ENCODE measurements at regions not wholly inside any gene's neighbourhood (a gene's known extent, or its start where the extent isn't known, plus 50 kb on each side); places are given as distances from the start of the nearest gene placed in this dataset.

DNA sequence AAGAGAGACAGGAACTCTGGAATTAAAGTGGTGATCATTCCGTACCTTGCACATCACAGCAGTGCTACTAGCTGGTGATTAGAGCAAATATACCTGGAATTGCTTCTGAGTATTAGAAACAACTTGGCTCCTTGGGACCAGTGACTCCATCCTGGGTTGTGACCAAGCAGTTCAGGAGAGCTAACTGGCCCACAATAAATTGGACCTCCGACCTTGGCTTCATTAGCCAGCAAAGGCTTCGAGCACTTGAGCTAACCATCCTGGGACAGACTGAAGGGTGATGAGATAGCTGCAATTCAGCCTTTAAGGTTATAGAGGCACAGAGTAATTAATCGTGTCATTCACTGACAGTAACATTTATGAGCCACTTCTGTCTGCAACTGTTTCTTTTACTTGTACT, 287.8 kb downstream of the INHBA start:
- Mint-ChIP-seq H3K27me3 (ENCODE audit: low read depth in 2 of 2) (no peaks in the 10 kb centered on the region), H3K9me3 (peaks cover 0 to 8% of the 10 kb centered on the region in 2 donors), H3K27ac (no peak overlapping the region), H3K36me3 (no peaks in the 10 kb centered on the region), H3K4me1 (no peaks in the 10 kb centered on the region), H3K4me3 (no peak overlapping the region)
- 91% methylated on average over 4 of the region's 4 CpGs for WGBS (ENCODE audit: insufficient coverage)
- H3K4me3 ChIP-seq (ENCODE audit: low read length), result no peak overlapping the region
- no peaks in the 10 kb centered on the region for H3K27me3 ChIP-seq (ENCODE audit: control insufficient read depth, insufficient read depth, low read length)
- H3K36me3 ChIP-seq (ENCODE audit: control insufficient read depth, insufficient read depth, low read length), result no peaks in the 10 kb centered on the region
- ATAC-seq (no peak), DNase-seq (no peak)
- H3K4me1 ChIP-seq (ENCODE audit: control insufficient read depth, insufficient read depth, low read length), result no peaks in the 10 kb centered on the region
- intact Hi-C loops (cut with micrococcal nuclease), result no loop called here
- H3K9me3 ChIP-seq (ENCODE audit: control insufficient read depth, insufficient read depth, low read length), result no peaks in the 10 kb centered on the region
- H3K27ac ChIP-seq (ENCODE audit: low read length), result no peak overlapping the region
- TF ChIP-seq CTCF (IDR thresholded peaks at IDR 0.05), result no peak

GRCh38 chr7:41404375-41405074, 298.4 kb downstream of the INHBA start:
- intact Hi-C loops (cut with micrococcal nuclease), result no loop called here
- H3K4me3 Mint-ChIP-seq, result no peak overlapping the region
- Histone ChIP-seq H3K27ac (ENCODE audit: low read length) (no peak overlapping the region), H3K4me1 (ENCODE audit: control insufficient read depth, insufficient read depth, low read length) (no peaks in the 10 kb centered on the region), H3K36me3 (ENCODE audit: control insufficient read depth, insufficient read depth, low read length) (no peaks in the 10 kb centered on the region), H3K27me3 (ENCODE audit: control insufficient read depth, insufficient read depth, low read length) (no peaks in the 10 kb centered on the region), H3K4me3 (ENCODE audit: low read length) (no peak overlapping the region), H3K9me3 (ENCODE audit: control insufficient read depth, insufficient read depth, low read length) (peaks cover 6% of the 10 kb centered on the region)
- no peak for DNase-seq
- no peak for ATAC-seq
- no peaks in the 10 kb centered on the region for H3K36me3 Mint-ChIP-seq
- H3K27ac Mint-ChIP-seq, result no peak overlapping the region
- H3K9me3 Mint-ChIP-seq, result peaks cover 9 to 12% of the 10 kb centered on the region in 2 donors
- H3K4me1 Mint-ChIP-seq, result no peaks in the 10 kb centered on the region
- 45% methylated on average over 3 of the region's 3 CpGs for WGBS (ENCODE audit: insufficient coverage)
- TF ChIP-seq CTCF (IDR thresholded peaks at IDR 0.05), result no peak
- H3K27me3 Mint-ChIP-seq (ENCODE audit: low read depth in 2 of 2), result no peaks in the 10 kb centered on the region

DNA sequence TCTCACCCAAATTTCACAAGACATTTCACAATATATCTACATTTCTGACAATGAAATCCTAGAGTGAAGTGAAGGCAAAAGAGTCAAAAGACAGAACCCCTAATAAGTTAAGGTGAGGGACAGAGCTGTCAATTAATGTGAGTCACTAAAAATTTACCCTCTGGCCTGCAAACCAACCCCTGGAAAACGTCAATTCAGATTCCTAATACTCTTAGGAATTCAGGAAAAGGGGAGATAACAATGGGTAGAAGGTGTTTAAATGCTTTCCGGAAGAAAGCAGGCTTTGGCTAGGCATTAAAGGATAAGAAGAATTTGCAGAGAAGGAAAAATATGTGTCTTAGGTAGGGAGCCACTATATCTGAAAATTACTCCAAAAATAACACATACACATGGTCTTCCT, 299.6 kb downstream of the INHBA start:
- H3K27ac Mint-ChIP-seq, result no peak overlapping the region
- Histone ChIP-seq H3K9me3 (ENCODE audit: control insufficient read depth, insufficient read depth, low read length) (peaks cover 6% of the 10 kb centered on the region), H3K36me3 (ENCODE audit: control insufficient read depth, insufficient read depth, low read length) (no peaks in the 10 kb centered on the region), H3K27me3 (ENCODE audit: control insufficient read depth, insufficient read depth, low read length) (no peaks in the 10 kb centered on the region), H3K4me3 (ENCODE audit: low read length) (no peak overlapping the region), H3K27ac (ENCODE audit: low read length) (no peak overlapping the region), H3K4me1 (ENCODE audit: control insufficient read depth, insufficient read depth, low read length) (no peaks in the 10 kb centered on the region)
- no peaks in the 10 kb centered on the region for H3K27me3 Mint-ChIP-seq (ENCODE audit: low read depth in 2 of 2)
- intact Hi-C loops (cut with micrococcal nuclease), result no loop called here
- no peaks in the 10 kb centered on the region for H3K4me1 Mint-ChIP-seq
- DNase-seq (no peak), ATAC-seq (no peak)
- H3K9me3 Mint-ChIP-seq, result peaks cover 11 to 12% of the 10 kb centered on the region in 2 donors
- 83% methylated on average over 1 of the region's 2 CpGs for WGBS (ENCODE audit: insufficient coverage)
- no peak overlapping the region for H3K4me3 Mint-ChIP-seq
- no peak for TF ChIP-seq CTCF (IDR thresholded peaks at IDR 0.05)
- no peaks in the 10 kb centered on the region for H3K36me3 Mint-ChIP-seq

DNA sequence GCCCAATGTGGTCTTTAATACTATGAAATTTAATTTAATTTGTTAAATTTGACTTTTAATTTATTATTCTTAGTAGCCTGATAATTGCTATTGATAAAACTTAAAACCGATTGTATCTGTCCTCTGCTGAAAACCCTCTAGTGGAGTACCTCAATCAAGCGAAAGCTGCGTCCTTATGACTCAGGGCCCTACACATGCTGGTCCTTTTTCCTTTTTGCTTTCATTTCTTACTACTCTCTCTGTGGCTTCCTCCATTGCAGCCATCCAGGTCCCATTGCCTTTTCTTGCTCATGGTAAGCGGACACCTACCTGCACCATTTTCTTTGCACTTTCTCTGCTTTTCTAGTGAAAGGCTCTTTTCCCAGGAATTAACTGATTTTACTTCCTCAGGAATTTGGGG, 301.1 kb downstream of the INHBA start:
- TF ChIP-seq CTCF (IDR thresholded peaks at IDR 0.05), result no peak
- Histone ChIP-seq H3K9me3 (ENCODE audit: control insufficient read depth, insufficient read depth, low read length) (peaks cover 6% of the 10 kb centered on the region), H3K27me3 (ENCODE audit: control insufficient read depth, insufficient read depth, low read length) (no peaks in the 10 kb centered on the region), H3K4me1 (ENCODE audit: control insufficient read depth, insufficient read depth, low read length) (no peaks in the 10 kb centered on the region), H3K27ac (ENCODE audit: low read length) (no peak overlapping the region), H3K4me3 (ENCODE audit: low read length) (no peak overlapping the region), H3K36me3 (ENCODE audit: control insufficient read depth, insufficient read depth, low read length) (no peaks in the 10 kb centered on the region)
- 44% methylated on average over 4 of the region's 4 CpGs for whole genome bisulfite sequencing (ENCODE audit: insufficient coverage)
- H3K27me3 Mint-ChIP-seq (ENCODE audit: low read depth in 2 of 2), result no peaks in the 10 kb centered on the region
- H3K4me1 Mint-ChIP-seq, result no peaks in the 10 kb centered on the region
- H3K36me3 Mint-ChIP-seq, result no peaks in the 10 kb centered on the region
- ATAC-seq (no peak), DNase-seq (no peak)
- H3K9me3 Mint-ChIP-seq, result peaks cover 9 to 15% of the 10 kb centered on the region in 2 donors
- no peak overlapping the region for H3K27ac Mint-ChIP-seq
- intact Hi-C loops (cut with micrococcal nuclease), result no loop called here
- no peak overlapping the region for H3K4me3 Mint-ChIP-seq

Measured in natural killer cell (primary cell).